HCT116 (cell line): ENCODE measurements at regions not wholly inside any gene's neighbourhood (a gene's known extent, or its start where the extent isn't known, plus 50 kb on each side); places are given as distances from the start of the nearest gene placed in this dataset.
"Not testable (repeated sequence)": the region's sequence is repeated elsewhere in the genome, so short reads cannot be mapped to it uniquely, and the experiment has no call there.

ENCODE experiments used
- POLR2A ChIP-seq: IDR thresholded peaks from 2 replicates; pipeline ENCODE4 v1.7.0; 2011; ENCODE audit warnings: borderline replicate concordance; ENCODE audit not compliant: insufficient read depth, insufficient read length; ENCODE audit errors: extremely low read depth
- POLR2AphosphoS5 ChIP-seq: IDR thresholded peaks from 2 replicates; pipeline ENCODE4 v1.6.1; 2011; ENCODE audit warnings: mild to moderate bottlenecking, low read depth, low read length, moderate library complexity
- RAD21 ChIP-seq: IDR thresholded peaks from 2 replicates; pipeline ENCODE4 v1.6.1; 2012; ENCODE audit warnings: low read depth, mild to moderate bottlenecking
- YY1 ChIP-seq: IDR thresholded peaks from 2 replicates; pipeline ENCODE4 v1.6.1; 2011; ENCODE audit warnings: low read length, low read depth, moderate library complexity, mild to moderate bottlenecking; ENCODE audit not compliant: insufficient replicate concordance; ENCODE audit errors: extremely low read depth
- ZFX ChIP-seq: fragments of 450-650 bp; IDR thresholded peaks from 2 replicates; pipeline ENCODE4 v1.6.1; 2017
- TF ChIP-seq, protein P1 (sequence below), 3 experiments: fragments of 200-600 bp in 1 of 3; sonication (generic) in 1 of 3; IDR thresholded peaks in 2 of 3; conservative IDR thresholded peaks in 1 of 3; 2 replicates each; pipeline ENCODE4 v1.5.1; 2012 to 2017; ENCODE audit warnings: low read depth in 2 of 3, low read length in 2 of 3, antibody characterized with exemption in 1 of 3, borderline replicate concordance in 1 of 3, control low read depth in 1 of 3, mild to moderate bottlenecking in 1 of 3, mixed read lengths in 1 of 3, mixed run types in 1 of 3, moderate library complexity in 1 of 3; ENCODE audit not compliant: insufficient read depth in 1 of 3

DNA sequence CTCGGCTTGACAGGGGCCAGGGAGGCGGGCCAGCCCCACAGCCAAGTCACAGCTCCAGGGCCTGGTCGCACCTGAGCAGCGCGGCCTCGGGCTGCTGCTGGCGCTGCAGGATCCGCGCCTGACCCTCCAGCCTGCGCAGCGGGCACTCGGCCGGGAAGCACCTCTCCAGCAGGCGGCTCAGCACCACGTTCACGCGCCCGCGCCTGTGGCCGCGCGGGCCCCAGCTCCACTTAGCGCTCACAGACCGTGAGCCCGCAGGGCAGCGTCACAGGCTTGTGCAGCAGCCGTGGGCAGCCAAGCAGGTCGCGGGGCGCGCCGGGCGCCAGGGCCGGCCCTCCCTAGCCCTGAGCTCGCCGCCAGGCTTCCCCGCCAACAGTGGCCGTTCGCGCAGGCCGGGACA is 95.8 kb downstream of the POTEB3 start:
- not testable (repeated sequence) for TF ChIP-seq POLR2AphosphoS5, POLR2A, RAD21, YY1, ZFX
- TF ChIP-seq, protein P1, sequence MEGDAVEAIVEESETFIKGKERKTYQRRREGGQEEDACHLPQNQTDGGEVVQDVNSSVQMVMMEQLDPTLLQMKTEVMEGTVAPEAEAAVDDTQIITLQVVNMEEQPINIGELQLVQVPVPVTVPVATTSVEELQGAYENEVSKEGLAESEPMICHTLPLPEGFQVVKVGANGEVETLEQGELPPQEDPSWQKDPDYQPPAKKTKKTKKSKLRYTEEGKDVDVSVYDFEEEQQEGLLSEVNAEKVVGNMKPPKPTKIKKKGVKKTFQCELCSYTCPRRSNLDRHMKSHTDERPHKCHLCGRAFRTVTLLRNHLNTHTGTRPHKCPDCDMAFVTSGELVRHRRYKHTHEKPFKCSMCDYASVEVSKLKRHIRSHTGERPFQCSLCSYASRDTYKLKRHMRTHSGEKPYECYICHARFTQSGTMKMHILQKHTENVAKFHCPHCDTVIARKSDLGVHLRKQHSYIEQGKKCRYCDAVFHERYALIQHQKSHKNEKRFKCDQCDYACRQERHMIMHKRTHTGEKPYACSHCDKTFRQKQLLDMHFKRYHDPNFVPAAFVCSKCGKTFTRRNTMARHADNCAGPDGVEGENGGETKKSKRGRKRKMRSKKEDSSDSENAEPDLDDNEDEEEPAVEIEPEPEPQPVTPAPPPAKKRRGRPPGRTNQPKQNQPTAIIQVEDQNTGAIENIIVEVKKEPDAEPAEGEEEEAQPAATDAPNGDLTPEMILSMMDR (IDR thresholded peaks at IDR 0.05 in 2 of 3, conservative IDR thresholded peaks at IDR 0.05 in 1 of 3; ENCODE audit: borderline replicate concordance in 1 of 3, insufficient read depth in 1 of 3, low read depth in 2 of 3, low read length in 2 of 3), result not testable (repeated sequence)
